HCT116 (cell line): ENCODE measurements at regions not wholly inside any gene's neighbourhood (a gene's known extent, or its start where the extent isn't known, plus 50 kb on each side); places are given as distances from the start of the nearest gene placed in this dataset.

ENCODE experiments used
- ATAC-seq: fragments of 200-7000 bp; cut with Tn5 transposase; 2 replicates; pipeline ENCODE4 v1.9.1; 2020; ENCODE audit warnings: mild to moderate bottlenecking, moderate library complexity
- BruUV-seq: library from RNA; stranded (reverse); fragments of 400-500 nt; replicated peaks from 2 replicates; lab custom pipeline; 2021; lab: Mats Ljungman, UMichigan
- CTCF ChIA-PET: fragments of 300-600 bp; sonication (Branson Sonifier 250); formaldehyde crosslinking; loops from one replicate; lab custom pipeline; 2021; ENCODE audit warnings: antibody characterized with exemption; lab: Charles Lee
- POLR2A ChIA-PET: fragments of 300-600, 350-600 bp; sonication (Branson Sonifier 250); formaldehyde crosslinking; loops from one replicate; lab custom pipeline; 2021; ENCODE audit warnings: antibody characterized with exemption; lab: Charles Lee
- RAD21 ChIA-PET, 2 experiments: fragments of 300-600 bp; sonication (Branson Sonifier 250); formaldehyde crosslinking; loops; one replicate each; lab custom pipeline; 2023; ENCODE audit warnings: low total read pairs in 2 of 2; ENCODE audit not compliant: uncharacterized antibody in 2 of 2, unreplicated experiment in 2 of 2, low non-redundant PET in 1 of 2; lab: Charles Lee
- DNase-seq: peaks from one replicate; pipeline ENCODE4 v3.0.0-alpha.2; 2010; ENCODE audit warnings: low read depth, low spot score
- H2AFZ ChIP-seq: fragments of 200-600 bp; shearing (Covaris generic), sonication (generic); 2 replicates; pipeline ENCODE4 v1.6.1; 2017; ENCODE audit warnings: low read depth, mixed run types, mixed read lengths, antibody characterized with exemption, low read length; ENCODE audit not compliant: poor library complexity, severe bottlenecking
- H3K27ac ChIP-seq: 2 replicates; pipeline ENCODE4 v1.5.1; 2012; ENCODE audit warnings: low read depth, low read length
- H3K27me3 ChIP-seq: fragments of 200-600 bp; sonication (generic); 2 replicates; pipeline ENCODE4 v1.6.1; 2016; ENCODE audit warnings: mixed run types, low read length, mixed read lengths; ENCODE audit not compliant: insufficient read depth
- H3K36me3 ChIP-seq, 2 experiments: fragments of 200-500 bp in 1 of 2; fragments of 200-600 bp in 1 of 2; sonication (Bioruptor generic) in 1 of 2; sonication (generic) in 1 of 2; 2 replicates each; pipeline versions ENCODE4 v1.5.1 to v1.6.1; 2014 to 2016; ENCODE audit warnings: low read length in 2 of 2, inconsistent platforms in 1 of 2, mixed read lengths in 1 of 2, mixed run types in 1 of 2; ENCODE audit not compliant: insufficient read depth in 2 of 2, control insufficient read depth in 1 of 2
- H3K4me1 ChIP-seq, 2 experiments: fragments of 200-600 bp in 1 of 2; sonication (generic) in 1 of 2; 2 replicates each; pipeline versions ENCODE4 v1.5.1 to v1.6.1; 2012 to 2017; ENCODE audit warnings: low read length in 2 of 2, inconsistent platforms in 1 of 2, mild to moderate bottlenecking in 1 of 2, mixed read lengths in 1 of 2, mixed run types in 1 of 2, moderate library complexity in 1 of 2; ENCODE audit not compliant: insufficient read depth in 2 of 2, control insufficient read depth in 1 of 2
- H3K4me2 ChIP-seq: fragments of 200-600 bp; sonication (generic); 2 replicates; pipeline ENCODE4 v1.6.1; 2017; ENCODE audit warnings: mixed run types, low read length, mixed read lengths
- H3K4me3 ChIP-seq, 2 experiments: fragments of 200-600 bp in 1 of 2; sonication (generic) in 1 of 2; replicated peaks in 1 of 2; 2 replicates each; pipeline ENCODE4 v1.5.1; 2011 to 2016; ENCODE audit warnings: low read length in 2 of 2, control low read depth in 1 of 2, low read depth in 1 of 2, mild to moderate bottlenecking in 1 of 2, mixed read lengths in 1 of 2, mixed run types in 1 of 2
- H3K79me2 ChIP-seq: fragments of 200-600 bp; sonication (generic); 2 replicates; pipeline ENCODE4 v1.6.1; 2017; ENCODE audit warnings: mild to moderate bottlenecking, mixed run types, low read length, moderate library complexity, mixed read lengths; ENCODE audit not compliant: insufficient read depth
- H3K9ac ChIP-seq: fragments of 200-600 bp; sonication (generic); 2 replicates; pipeline ENCODE4 v1.6.1; 2016; ENCODE audit warnings: low read length, mixed read lengths
- H3K9me2 ChIP-seq: fragments of 200-600 bp; sonication (generic), shearing (Covaris generic); 2 replicates; pipeline ENCODE4 v1.6.1; 2017; ENCODE audit warnings: mixed run types, mild to moderate bottlenecking, moderate library complexity; ENCODE audit not compliant: insufficient read depth
- H3K9me3 ChIP-seq, 2 experiments: fragments of 200-500 bp in 1 of 2; fragments of 200-600 bp in 1 of 2; sonication (Bioruptor generic) in 1 of 2; sonication (generic) in 1 of 2; 2 replicates each; pipeline ENCODE4 v1.6.1; 2014 to 2017; ENCODE audit warnings: low read length in 2 of 2, mixed read lengths in 2 of 2, inconsistent platforms in 1 of 2, low read depth in 1 of 2, mild to moderate bottlenecking in 1 of 2, mixed run types in 1 of 2, moderate library complexity in 1 of 2; ENCODE audit not compliant: control insufficient read depth in 1 of 2, insufficient read depth in 1 of 2
- H4K20me1 ChIP-seq: fragments of 200-600 bp; sonication (generic), shearing (Covaris generic); 2 replicates; pipeline ENCODE4 v1.6.1; 2017; ENCODE audit warnings: mixed run types, mild to moderate bottlenecking, moderate library complexity; ENCODE audit not compliant: insufficient read depth
- CEBPB ChIP-seq: IDR thresholded peaks from 2 replicates; pipeline ENCODE4 v1.6.1; 2012; ENCODE audit warnings: low read depth
- ELF1 ChIP-seq: IDR thresholded peaks from 2 replicates; pipeline ENCODE4 v1.6.1; 2012; ENCODE audit warnings: low read depth, borderline replicate concordance
- JUND ChIP-seq: IDR thresholded peaks from 2 replicates; pipeline ENCODE4 v1.6.1; 2012
- SRF ChIP-seq: IDR thresholded peaks from 2 replicates; pipeline ENCODE4 v1.6.1; 2012; ENCODE audit warnings: low read depth
- TCF7L2 ChIP-seq: IDR thresholded peaks from 2 replicates; pipeline ENCODE4 v1.7.0; 2011; ENCODE audit warnings: borderline replicate concordance, inconsistent platforms; ENCODE audit not compliant: insufficient read depth, insufficient read length; ENCODE audit errors: extremely low read depth
- ZFX ChIP-seq: fragments of 450-650 bp; IDR thresholded peaks from 2 replicates; pipeline ENCODE4 v1.6.1; 2017
- ZNF274 ChIP-seq: fragments of 200-500 bp; sonication (Bioruptor generic); IDR thresholded peaks from 2 replicates; pipeline ENCODE4 v1.6.1; 2014; ENCODE audit warnings: mild to moderate bottlenecking, low read depth, low read length, inconsistent platforms
- intact Hi-C: fragments of 100-400 bp; cut with micrococcal nuclease; formaldehyde crosslinking; loops from 2 replicates; pipeline ENCODE4 v1.10.0; 2022
- TF ChIP-seq, protein P1 (sequence below): IDR thresholded peaks from 2 replicates; pipeline ENCODE4 v1.6.1; 2012

DNA sequence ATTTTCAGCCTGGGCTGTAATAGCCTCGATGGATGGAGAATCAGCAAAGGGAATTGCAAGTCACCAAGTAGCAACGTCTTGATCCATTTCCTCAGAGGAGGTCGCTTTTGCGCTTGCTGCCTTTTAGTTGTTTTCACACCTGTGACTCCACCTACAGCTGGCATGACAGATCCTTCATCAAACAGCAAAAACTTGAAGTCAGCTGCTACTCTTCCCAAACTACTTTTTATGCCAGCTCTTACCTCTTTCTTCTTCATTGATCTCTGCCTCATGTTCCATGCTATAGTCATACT lies 107.7 kb downstream of the MAT2B start:
- no peak overlapping the region for H2AFZ ChIP-seq
- TF ChIP-seq JUND (no peak), ZFX (no peak), SRF (no peak)
- H3K27ac ChIP-seq = no peak overlapping the region
- POLR2A ChIA-PET = no interaction called here
- H3K9me3 ChIP-seq = no peaks in the 10 kb centered on the region
- CTCF ChIA-PET = no interaction called here
- no peaks in the 10 kb centered on the region for H3K36me3 ChIP-seq
- no peaks in the 10 kb centered on the region for H3K9me2 ChIP-seq
- H3K27me3 ChIP-seq = peaks cover 21% of the 10 kb centered on the region
- no peaks in the 10 kb centered on the region for H3K79me2 ChIP-seq
- RAD21 ChIA-PET = no interaction called here
- H3K4me2 ChIP-seq = no peak overlapping the region
- H3K9ac ChIP-seq = no peak overlapping the region
- H3K4me3 ChIP-seq = no peak overlapping the region
- intact Hi-C loops = no loop called here
- no peaks in the 10 kb centered on the region for H3K4me1 ChIP-seq
- ATAC-seq = no peak
- no TSS peak for BruUV-seq
- H4K20me1 ChIP-seq = no peaks in the 10 kb centered on the region
- DNase-seq = no peak

DNA sequence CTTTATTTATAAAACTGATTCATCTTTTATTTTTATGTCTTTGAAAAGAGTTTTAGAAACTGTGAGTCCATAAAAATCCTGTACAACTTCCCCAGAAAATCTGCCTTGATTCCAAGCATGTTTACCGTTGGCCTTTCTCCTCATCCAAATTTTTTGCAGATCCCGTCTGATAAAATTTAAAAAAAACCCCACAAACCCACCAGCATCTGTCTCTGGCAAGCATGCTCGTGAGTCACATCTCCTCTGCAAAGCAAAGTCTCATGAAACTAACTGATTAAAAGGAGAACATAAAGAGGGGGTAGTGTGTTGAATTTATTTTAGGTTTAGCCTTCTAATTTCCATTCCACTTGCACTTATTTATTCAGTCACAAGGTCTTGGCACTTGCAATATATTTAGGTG lies 109.4 kb downstream of the MAT2B start:
- no peak for ATAC-seq
- H3K27me3 ChIP-seq = peaks cover 24% of the 10 kb centered on the region
- no peaks in the 10 kb centered on the region for H3K9me3 ChIP-seq
- ChIA-PET CTCF (no interaction called here), POLR2A (no interaction called here), RAD21 (no interaction called here)
- H3K36me3 ChIP-seq = no peaks in the 10 kb centered on the region
- H3K27ac ChIP-seq = no peak overlapping the region
- H3K4me2 ChIP-seq = no peak overlapping the region
- no peak overlapping the region for H3K9ac ChIP-seq
- no peak overlapping the region for H2AFZ ChIP-seq
- no peaks in the 10 kb centered on the region for H3K4me1 ChIP-seq
- intact Hi-C loops = no loop called here
- DNase-seq = no peak
- no TSS peak for BruUV-seq
- H3K79me2 ChIP-seq = no peaks in the 10 kb centered on the region
- H3K4me3 ChIP-seq = no peak overlapping the region
- TF ChIP-seq ZNF274 = no peak
- TF ChIP-seq, protein P1, sequence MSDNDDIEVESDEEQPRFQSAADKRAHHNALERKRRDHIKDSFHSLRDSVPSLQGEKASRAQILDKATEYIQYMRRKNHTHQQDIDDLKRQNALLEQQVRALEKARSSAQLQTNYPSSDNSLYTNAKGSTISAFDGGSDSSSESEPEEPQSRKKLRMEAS = no peak
- no peak for TF ChIP-seq CEBPB
- no peak for TF ChIP-seq TCF7L2
- no peak for TF ChIP-seq ZFX
- no peak for TF ChIP-seq ELF1
- H4K20me1 ChIP-seq = no peaks in the 10 kb centered on the region
- H3K9me2 ChIP-seq = no peaks in the 10 kb centered on the region
